Embryonic facial prominence (tissue), 1 donor: ENCODE measurements at regions not wholly inside any gene's neighbourhood (a gene's known extent, or its start where the extent isn't known, plus 50 kb on each side); places are given as distances from the start of the nearest gene placed in this dataset.
"Not testable (repeated sequence)": the region's sequence is repeated elsewhere in the genome, so short reads cannot be mapped to it uniquely, and the experiment has no call there.

Source experiments
- DNase-seq: peaks from one replicate; pipeline ENCODE4 v3.0.0-alpha.2; 2016; ENCODE audit errors: extremely low spot score

DNA sequence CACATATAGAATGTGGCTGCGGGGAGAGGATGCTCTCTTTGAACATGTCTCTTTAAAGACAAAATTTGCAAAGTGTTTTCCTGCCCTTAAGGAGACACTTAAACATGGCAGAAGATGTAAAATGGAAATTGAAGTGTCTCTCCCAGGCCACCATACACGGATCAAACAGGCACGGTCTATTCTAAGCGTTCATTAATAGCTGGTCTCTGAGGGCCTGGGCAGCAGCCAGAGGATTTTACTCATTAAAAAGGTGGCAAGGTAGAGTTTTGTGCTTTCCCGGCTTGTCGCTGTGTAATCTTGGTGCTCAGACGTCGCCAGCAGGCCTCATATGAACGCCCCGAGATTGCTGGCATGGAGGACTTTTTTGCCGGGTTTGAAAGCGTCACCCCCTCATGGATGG, 205.5 kb downstream of the EMX2 start:
- DNase-seq, result no peak

DNA sequence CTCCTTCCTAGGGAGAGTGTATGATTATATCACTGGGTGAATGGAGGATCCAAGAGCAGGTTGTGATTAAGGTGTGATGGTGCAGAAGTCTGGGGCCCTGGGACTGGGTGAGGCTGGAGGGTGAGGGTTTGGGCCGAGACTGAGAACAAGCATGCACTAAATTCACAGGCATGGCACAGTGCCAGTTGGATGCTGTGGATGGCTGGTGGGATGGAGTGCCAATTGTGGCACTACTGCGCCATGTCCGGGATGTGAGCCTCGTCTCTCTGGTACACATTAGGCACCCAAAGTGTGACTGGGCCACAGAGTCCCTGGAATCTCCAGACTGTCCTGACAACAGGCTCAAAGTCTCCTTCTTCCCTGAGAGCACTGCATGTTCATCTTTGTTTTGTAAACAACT, 208.1 kb downstream of the EMX2 start:
- DNase-seq, result no peak

DNA sequence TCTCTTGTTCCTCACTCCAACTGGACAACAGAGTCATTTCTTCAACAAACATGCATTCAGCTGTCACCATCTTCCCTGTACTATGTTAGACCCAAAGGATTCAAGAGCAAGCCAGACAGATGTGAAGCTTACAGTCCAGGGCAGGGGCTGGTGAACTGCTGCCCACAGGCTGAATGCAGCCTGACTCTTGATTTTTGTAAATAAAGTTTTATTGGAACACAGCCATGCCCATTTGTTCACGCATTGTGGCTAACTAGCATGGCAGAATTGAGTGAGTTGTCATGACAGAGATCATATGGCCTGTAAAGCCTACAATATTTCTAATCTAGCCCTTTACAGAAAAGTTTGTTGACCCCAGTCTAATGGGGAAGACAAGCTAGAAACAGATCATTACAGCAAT, 208.7 kb downstream of the EMX2 start:
- DNase-seq, result no peak

GRCh38 chr10:117752103-117752502, 209.6 kb downstream of the EMX2 start:
- no peak for DNase-seq

DNA sequence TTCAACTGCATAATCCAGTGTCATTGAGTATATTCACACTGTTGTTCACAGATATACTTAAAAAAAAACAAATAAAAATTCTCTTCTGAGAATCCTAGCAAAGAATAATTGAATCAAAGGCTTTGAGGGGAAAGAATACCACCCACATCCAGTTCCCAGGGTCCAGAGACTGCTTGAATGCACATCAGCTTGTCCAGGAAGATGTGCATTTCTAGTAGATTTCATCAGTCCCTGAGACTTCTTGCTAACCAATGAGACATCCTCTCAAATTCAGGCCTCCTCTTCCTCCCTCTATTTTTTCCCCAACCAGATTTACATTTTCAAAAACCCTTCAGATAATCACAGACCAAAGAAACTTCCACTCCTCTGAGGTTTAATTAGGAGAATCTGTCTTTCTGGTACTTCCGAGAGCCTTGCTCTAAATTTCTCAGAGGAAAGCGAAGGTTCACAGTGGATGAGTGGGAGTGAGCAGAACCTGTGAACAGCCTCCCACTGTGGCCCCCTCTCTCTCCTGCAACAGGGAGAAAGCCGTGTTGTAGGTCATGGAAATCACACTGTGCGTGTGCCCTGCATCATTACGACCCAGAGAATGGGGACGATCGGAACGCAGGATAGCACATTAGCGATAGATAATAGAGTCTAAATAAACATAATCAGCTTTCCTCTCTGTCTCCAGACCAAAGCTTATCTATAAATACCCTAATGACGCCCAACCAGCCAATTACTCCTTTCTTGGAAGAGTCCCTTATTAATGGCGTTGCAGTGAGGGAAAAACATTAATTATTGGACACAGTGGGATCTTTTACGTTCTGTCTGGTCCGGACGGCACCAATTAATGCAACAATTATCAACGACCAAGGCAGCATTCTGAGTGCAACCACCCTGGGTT, 212.5 kb downstream of the EMX2 start:
- no peak for DNase-seq

GRCh38 chr10:117755659-117756014, 213.1 kb downstream of the EMX2 start:
- no peak for DNase-seq

DNA sequence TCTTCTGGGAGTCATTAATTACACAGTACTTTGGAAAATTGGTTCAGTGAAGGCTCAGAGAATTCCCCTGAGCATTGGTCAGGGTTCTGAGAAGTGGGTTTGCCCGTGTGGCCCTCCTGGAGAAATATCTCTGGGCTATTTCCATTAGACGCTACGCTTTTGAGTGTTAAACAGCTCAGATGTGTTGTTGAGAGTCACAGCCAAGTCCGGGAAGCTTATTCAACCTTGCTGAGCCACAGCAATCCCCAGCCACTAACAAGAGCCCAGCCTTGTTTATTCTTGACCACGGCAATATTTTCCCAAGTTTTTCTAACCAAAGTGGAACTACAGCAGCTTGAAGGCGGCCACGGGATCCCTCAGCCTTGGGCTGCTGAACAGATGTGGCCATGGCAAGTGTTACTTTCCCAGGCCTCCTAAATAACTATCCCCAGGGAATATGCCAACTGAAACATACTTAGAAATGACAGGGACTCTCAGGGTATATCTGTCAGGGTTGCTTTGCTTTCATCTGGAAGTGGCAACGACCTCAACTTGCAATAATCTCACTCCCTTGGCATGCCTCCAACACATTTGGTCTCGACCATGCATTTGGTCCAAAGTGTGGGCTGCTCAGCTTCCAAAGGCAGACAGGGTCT, 214.7 kb downstream of the EMX2 start:
- DNase-seq, result no peak

DNA sequence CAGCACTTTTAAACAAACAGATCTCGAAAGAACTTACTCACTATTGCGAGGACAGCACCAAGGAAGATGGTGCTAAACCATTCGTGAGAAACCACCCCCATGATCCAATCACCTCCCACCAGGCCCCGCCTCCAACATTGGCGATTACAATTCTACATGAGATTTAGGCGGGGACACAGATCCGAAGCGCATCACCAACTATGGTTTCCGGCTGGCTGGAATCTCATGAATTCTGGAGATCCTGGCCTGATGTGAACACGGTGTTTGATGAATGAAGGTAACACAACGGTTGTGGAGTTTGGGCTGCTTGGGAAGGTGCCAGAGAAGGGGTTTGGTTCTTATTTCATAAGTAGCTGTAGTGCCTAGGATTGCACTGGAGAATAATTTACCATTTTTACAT, 216.7 kb downstream of the EMX2 start:
- DNase-seq, result no peak

- DNase-seq, result no peak
Observed at GRCh38 chr10:117761695-117762094, 219.1 kb downstream of the EMX2 start.

- DNase-seq, result no peak
Observed at GRCh38 chr10:117762126-117762818, 219.7 kb downstream of the EMX2 start.

DNA sequence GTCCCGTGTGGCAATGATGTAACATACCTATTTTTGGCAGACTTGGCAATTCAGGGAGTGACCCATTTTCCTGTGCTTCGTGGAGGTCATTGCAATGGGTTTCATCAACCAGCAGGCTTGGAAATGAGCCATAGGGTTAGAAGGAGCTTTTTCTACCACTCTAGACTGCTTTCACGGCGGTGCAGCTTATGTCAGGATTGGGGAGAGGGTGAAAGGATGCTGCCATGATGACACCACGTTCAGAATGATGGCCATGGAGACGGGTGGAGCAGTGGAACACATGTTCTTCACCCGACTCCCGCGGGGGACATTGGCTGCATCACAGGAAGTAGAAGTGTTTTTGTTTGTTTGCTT, 220.2 kb downstream of the EMX2 start:
- DNase-seq, result no peak

GRCh38 chr10:117763528-117763927, 221.0 kb downstream of the EMX2 start:
- DNase-seq, result no peak

DNA sequence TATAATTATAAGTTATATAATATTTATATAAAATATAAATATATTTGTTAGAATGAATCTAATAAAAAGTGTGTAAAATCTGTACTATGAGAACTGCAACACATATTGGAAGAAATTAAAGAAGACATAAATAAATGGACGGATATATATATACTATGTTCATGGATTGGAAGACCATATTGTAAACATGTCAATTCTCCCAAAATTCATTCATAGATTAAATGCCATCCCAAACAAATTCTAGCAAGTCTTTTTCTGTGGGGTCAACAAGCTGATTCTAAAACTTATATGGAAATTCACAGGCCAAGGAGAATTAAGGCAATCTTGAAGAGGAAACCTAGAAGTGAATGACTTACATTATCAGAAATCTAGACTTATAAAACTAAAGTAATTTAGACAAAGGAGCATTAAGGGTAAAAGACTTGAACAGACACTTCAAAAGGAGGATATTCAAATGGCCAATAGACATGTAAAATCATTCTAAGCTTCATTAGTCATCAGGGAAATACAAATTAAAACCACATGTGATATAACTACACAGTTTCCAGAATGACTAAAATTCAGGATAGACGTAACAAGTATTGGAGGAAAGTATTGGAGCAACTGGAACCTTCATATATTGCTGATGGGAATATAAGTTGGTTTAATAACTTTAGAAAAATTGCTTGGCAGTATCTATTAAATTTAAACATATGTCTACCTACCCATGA, 225.9 kb downstream of the EMX2 start:
- DNase-seq, result no peak

GRCh38 chr10:117775526-117775925, 233.0 kb downstream of the EMX2 start:
- no peak for DNase-seq

- DNase-seq, result not testable (repeated sequence)
Observed at GRCh38 chr10:117777222-117777621, 234.7 kb downstream of the EMX2 start.

DNA sequence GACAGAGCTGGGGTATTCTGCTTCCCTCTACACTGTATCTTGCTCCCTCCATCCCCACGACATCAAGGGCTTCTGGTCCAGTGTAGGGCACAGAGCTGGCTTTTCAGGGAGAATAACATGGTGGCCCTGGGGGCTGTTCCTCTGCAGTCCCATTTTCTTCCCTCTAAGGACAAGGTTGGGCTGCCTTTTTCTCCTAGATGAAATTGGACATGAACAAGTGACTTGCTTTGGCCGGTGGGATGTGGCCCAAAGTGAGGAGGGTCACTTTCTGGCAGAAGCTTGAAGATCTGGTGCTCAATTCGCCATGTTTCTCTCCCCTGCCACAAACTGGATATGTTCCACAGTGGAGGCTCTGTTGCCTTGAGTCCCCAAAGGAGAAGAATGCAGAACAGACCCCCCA, 235.7 kb downstream of the EMX2 start:
- no peak for DNase-seq

DNA sequence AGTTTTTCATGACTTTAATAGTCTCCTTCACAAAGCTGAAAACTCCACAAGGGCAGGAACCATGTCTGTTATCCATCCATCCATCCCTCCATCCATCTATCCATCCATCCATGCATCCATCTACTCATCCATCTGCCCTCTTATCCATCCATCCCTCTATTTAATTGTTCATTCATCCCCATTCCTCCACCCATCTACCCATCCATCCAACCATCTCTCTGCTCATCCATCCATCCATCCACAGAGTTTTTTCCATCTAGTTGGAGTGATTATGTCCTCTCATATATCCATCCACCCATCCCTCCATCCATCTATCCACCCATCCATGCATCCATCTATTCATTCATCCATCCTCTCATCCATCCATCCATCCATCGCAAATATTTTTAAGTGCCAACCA, 237.9 kb downstream of the EMX2 start:
- no peak for DNase-seq

GRCh38 chr10:117781216-117781831, 238.8 kb downstream of the EMX2 start:
- no peak for DNase-seq

DNA sequence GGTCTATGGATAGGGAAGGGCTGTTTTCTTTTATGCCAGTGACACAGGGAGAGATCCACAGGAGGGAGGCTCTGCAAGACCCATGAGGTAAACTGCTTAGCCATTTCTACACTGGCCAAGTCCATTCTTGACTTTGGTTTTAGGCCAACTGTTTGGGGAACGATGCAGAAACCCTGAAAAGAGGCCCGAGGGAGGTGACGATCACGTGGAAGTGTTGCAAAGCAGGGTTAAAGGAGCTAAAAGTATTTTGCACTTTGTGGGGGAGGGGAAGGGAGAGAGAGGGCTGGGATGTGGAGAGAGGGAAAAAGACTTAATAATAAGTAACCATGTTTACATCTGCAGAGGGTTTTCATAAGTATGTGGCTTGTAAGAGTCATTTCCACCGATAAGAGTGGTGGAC, 239.7 kb downstream of the EMX2 start:
- DNase-seq, result no peak

DNA sequence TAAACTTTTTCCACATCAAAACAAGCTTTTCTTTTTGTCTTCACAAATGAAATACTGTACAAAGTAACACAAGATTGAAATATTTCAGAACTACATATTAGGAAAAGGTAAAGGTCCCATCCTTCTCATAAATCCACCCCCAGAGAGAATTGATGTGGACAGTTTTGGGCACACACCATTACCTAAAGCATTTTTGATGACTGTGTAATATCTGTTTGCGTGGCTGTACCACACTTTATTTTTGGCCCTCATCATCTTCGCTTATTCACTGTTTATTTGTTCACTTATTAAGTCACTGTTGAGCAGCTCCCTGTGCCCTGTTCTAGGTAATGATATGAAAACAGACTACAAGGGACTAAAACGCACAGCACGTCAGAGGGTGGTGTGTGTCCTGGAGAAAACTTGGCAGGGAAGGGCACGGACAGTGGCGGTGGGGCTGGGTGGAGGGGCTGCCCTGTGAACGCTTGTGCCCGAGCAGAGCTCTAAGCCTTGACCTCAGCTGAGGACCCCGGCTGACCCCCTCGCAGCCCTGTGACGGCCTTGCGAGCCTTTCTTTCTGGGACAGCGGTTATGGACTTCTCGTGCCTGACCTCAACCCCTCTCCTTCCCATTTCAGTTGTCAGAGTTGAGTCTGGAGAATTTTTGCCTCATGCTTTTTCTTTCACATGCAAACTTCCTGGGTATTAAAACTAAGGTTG, 241.3 kb downstream of the EMX2 start:
- DNase-seq, result no peak

GRCh38 chr10:117784776-117785175, 242.2 kb downstream of the EMX2 start:
- DNase-seq, result no peak
